ENCODE measurements at regions not wholly inside any gene's neighbourhood (a gene's known extent, or its start where the extent isn't known, plus 50 kb on each side); places are given as distances from the start of the nearest gene placed in this dataset.

GRCh38 chr21:38139380-38140168 is 117.2 kb upstream of the KCNJ15 start:
- TF ChIP-seq CTCF (optimal IDR thresholded peaks at IDR 0.05 in 1 of 3, IDR thresholded peaks at IDR 0.05 in 1 of 3, conservative IDR thresholded peaks at IDR 0.05 in 1 of 3; ENCODE audit: extremely low read depth in 1 of 3, insufficient read depth in 2 of 3, low read length in 3 of 3): no peak
- no peak for TF ChIP-seq EZH2 (IDR thresholded peaks at IDR 0.05; ENCODE audit: low read length)

Data from keratinocyte (primary cell).